Fibroblast of pulmonary artery (primary cell): ENCODE measurements at regions not wholly inside any gene's neighbourhood (a gene's known extent, or its start where the extent isn't known, plus 50 kb on each side); places are given as distances from the start of the nearest gene placed in this dataset.

Experiments used
- DNase-seq: peaks from one replicate; pipeline ENCODE4 v3.0.0-alpha.2; 2010; ENCODE audit warnings: low read depth
- H3K4me3 ChIP-seq: replicated peaks from 2 replicates; pipeline ENCODE4 v1.5.1; 2011; ENCODE audit warnings: low read depth, mild to moderate bottlenecking, control low read depth, low read length, moderate library complexity
- CTCF ChIP-seq: IDR thresholded peaks from 2 replicates; pipeline ENCODE4 v1.5.1; 2011; ENCODE audit warnings: mild to moderate bottlenecking, control low read depth, low read length, inconsistent platforms; ENCODE audit errors: missing control alignments

GRCh38 chr2:22907330-22907729 is 477.6 kb upstream of the KLHL29 start:
- DNase-seq = no peak
- no peak for TF ChIP-seq CTCF
- no peak overlapping the region for H3K4me3 ChIP-seq

GRCh38 chr2:22912398-22912797 is 472.6 kb upstream of the KLHL29 start:
- no peak overlapping the region for H3K4me3 ChIP-seq
- DNase-seq = no peak

GRCh38 chr2:22929998-22930397 is 455.0 kb upstream of the KLHL29 start:
- no peak for DNase-seq
- no peak overlapping the region for H3K4me3 ChIP-seq
- TF ChIP-seq CTCF = no peak

More at GRCh38 chr2:22912398-22912797, 472.6 kb upstream of the KLHL29 start:
- TF ChIP-seq CTCF = no peak

GRCh38 chr2:22930781-22931180 is 454.2 kb upstream of the KLHL29 start:
- DNase-seq = no peak
- H3K4me3 ChIP-seq = no peak overlapping the region
- TF ChIP-seq CTCF = no peak

- no peak for DNase-seq
- no peak for TF ChIP-seq CTCF
- H3K4me3 ChIP-seq = no peak overlapping the region
Observed at GRCh38 chr2:22932288-22932687, 452.7 kb upstream of the KLHL29 start.

GRCh38 chr2:22934747-22935146 is 450.2 kb upstream of the KLHL29 start:
- no peak overlapping the region for H3K4me3 ChIP-seq
- DNase-seq = no peak
- TF ChIP-seq CTCF = no peak

- no peak for DNase-seq
- no peak overlapping the region for H3K4me3 ChIP-seq
- TF ChIP-seq CTCF = no peak
Observed at GRCh38 chr2:22942441-22942840, 442.5 kb upstream of the KLHL29 start.
